ENCODE measurements at regions not wholly inside any gene's neighbourhood (a gene's known extent, or its start where the extent isn't known, plus 50 kb on each side); places are given as distances from the start of the nearest gene placed in this dataset.
"Not testable (repeated sequence)": the region's sequence is repeated elsewhere in the genome, so short reads cannot be mapped to it uniquely, and the experiment has no call there.

DNA sequence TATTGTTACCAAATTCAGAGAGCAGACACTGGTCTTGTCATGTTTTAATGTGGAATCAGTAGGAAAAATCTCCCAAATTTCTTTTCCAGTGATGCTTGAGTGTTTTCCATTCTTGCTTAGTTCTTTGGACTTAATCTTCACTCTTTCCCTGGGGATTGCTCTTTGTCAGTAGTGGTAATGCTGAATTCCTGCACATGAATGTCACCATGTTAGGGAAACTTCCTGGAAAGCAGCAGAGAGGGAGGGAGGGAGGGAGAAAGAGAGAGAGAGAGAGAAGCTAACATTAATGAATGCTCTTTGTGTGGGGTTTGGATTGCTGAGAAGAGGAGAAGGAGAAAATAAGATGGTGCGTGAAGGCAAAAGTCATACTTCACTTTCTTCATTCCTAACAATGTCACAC lies 295.3 kb upstream of the COBL start:
- no peak overlapping the region for H3K27ac ChIP-seq (replicated peaks)
- H3K9me3 ChIP-seq (replicated peaks): no peaks in the 10 kb centered on the region
- H3K4me3 ChIP-seq: no peak overlapping the region
- intact Hi-C loops (cut with micrococcal nuclease): no loop called here
- TF ChIP-seq, protein P1, sequence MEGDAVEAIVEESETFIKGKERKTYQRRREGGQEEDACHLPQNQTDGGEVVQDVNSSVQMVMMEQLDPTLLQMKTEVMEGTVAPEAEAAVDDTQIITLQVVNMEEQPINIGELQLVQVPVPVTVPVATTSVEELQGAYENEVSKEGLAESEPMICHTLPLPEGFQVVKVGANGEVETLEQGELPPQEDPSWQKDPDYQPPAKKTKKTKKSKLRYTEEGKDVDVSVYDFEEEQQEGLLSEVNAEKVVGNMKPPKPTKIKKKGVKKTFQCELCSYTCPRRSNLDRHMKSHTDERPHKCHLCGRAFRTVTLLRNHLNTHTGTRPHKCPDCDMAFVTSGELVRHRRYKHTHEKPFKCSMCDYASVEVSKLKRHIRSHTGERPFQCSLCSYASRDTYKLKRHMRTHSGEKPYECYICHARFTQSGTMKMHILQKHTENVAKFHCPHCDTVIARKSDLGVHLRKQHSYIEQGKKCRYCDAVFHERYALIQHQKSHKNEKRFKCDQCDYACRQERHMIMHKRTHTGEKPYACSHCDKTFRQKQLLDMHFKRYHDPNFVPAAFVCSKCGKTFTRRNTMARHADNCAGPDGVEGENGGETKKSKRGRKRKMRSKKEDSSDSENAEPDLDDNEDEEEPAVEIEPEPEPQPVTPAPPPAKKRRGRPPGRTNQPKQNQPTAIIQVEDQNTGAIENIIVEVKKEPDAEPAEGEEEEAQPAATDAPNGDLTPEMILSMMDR (IDR thresholded peaks at IDR 0.05; ENCODE audit: borderline replicate concordance): no peak
- no peaks in the 10 kb centered on the region for H3K27me3 ChIP-seq (ENCODE audit: low read depth)
- no peaks in the 10 kb centered on the region for H3K36me3 ChIP-seq
- H3K4me1 ChIP-seq: no peaks in the 10 kb centered on the region
- no peak for DNase-seq

DNA sequence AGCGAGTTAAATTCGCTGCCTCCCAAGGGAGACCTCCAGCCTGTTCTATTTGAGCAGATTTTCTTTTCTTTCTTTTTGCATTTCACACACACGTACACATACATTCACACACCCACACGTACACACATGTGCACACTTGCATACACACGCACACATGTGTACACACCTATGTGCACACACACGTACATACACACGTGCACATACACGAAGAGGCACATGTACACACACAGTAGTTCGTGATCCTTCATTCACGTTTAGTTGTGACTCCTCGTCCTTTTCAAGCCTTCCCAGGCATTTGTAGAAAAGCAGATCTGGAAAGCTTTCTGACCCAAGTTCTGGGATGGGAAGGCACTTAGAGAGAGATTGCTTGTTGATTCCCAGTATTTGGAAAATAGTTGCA lies 290.8 kb upstream of the COBL start:
- Histone ChIP-seq H3K9me3 (replicated peaks) (peaks cover 3% of the 10 kb centered on the region), H3K27me3 (ENCODE audit: low read depth) (no peaks in the 10 kb centered on the region), H3K4me3 (no peak overlapping the region), H3K36me3 (no peaks in the 10 kb centered on the region), H3K4me1 (no peaks in the 10 kb centered on the region), H3K27ac (replicated peaks) (no peak overlapping the region)
- intact Hi-C loops (cut with micrococcal nuclease): no loop called here
- no peak for DNase-seq
- TF ChIP-seq, protein P1 (IDR thresholded peaks at IDR 0.05; ENCODE audit: borderline replicate concordance): no peak

DNA sequence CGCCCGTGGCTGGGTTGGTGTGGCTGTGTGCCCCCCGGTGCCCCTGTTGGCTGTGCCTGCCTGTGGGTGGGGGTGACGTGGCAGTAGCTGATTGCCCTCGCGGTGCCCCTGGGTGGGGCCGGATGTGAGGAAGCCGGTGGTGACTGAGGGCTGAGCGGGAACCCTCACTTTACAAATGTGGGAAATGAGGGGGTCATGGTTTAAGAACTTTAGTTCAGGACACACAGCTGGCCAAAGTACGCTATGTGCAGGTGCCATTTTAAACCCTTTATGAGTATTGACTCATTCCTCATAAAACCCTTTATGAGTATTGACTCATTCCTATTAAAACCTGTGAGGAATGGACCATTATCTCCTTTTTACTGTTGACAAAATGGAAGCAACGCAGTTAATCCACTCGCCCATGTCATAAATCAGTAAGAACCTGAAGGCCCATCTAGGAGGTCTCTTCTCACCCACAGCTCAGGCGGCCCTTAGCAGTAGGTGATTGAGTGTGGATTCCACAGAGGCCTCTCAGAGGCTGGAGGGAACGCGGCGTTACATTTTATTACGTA lies 290.1 kb upstream of the COBL start:
- intact Hi-C loops (cut with micrococcal nuclease): no loop called here
- TF ChIP-seq, protein P1 (IDR thresholded peaks at IDR 0.05; ENCODE audit: borderline replicate concordance): no peak
- Histone ChIP-seq H3K27me3 (ENCODE audit: low read depth) (no peaks in the 10 kb centered on the region), H3K36me3 (no peaks in the 10 kb centered on the region), H3K9me3 (replicated peaks) (peaks cover 3% of the 10 kb centered on the region), H3K27ac (replicated peaks) (no peak overlapping the region), H3K4me3 (no peak overlapping the region), H3K4me1 (no peaks in the 10 kb centered on the region)
- DNase-seq: no peak

DNA sequence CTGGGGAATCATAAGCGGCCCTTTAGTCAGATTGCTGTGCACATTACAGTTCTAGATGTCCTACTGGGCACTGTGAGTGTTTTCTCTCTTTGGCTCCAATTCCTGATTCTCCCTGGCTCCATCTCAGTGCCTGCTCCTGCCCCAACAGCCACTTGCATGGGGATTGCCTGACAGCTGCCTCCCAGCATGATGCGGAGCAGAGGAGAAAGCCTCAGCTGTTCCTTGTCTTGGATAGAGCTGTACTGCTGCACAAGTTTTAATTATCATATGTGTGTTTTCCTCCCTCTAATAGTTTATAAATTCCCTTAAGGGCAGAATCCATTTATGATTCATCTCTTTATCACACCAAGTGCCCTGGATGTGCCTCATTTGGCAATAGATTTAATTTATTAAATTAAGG lies 285.8 kb upstream of the COBL start:
- intact Hi-C loops (cut with micrococcal nuclease): no loop called here
- Histone ChIP-seq H3K36me3 (no peaks in the 10 kb centered on the region), H3K4me3 (no peak overlapping the region), H3K27ac (replicated peaks) (no peak overlapping the region), H3K4me1 (no peaks in the 10 kb centered on the region), H3K9me3 (replicated peaks) (peaks cover 3% of the 10 kb centered on the region), H3K27me3 (ENCODE audit: low read depth) (no peaks in the 10 kb centered on the region)
- TF ChIP-seq, protein P1 (IDR thresholded peaks at IDR 0.05; ENCODE audit: borderline replicate concordance): no peak
- DNase-seq: no peak

DNA sequence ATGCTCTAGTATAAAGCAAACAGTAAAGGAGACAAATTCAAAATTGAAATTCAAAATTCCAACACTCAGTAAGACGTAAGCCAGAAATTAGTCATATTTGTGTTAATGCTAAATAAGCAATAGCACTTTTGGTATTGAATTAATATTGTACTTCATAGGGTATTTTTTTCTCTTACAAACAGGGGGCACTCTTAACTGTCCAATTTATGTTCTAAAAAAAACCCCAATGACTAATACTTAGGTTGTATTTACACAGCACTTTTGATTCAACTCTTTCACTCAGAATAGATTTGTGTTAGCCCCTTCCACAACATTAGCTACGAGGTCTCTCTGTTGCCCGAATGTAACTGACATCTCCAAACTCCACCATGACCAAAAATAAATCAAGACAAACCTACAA lies 284.9 kb upstream of the COBL start:
- TF ChIP-seq, protein P1 (IDR thresholded peaks at IDR 0.05; ENCODE audit: borderline replicate concordance): no peak
- no peak for DNase-seq
- intact Hi-C loops (cut with micrococcal nuclease): no loop called here

DNA sequence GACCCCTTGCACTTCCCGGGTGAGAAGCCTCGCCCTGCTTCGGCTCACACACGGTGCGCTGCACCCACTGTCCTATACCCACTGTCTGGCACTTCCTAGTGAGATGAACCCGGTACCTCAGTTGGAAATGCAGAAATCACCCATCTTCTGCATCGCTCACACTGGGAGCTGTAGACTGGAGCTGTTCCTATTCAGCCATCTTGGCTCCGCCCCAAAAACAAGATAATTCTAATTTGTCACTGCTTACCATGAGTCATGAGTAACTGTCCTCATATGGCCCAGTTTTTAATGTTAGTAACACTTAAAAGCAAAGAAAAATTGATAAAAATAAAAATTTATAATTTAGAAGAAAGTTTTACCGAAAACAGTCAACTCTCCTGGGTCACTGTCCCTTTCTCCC lies 283.3 kb upstream of the COBL start:
- H3K27ac ChIP-seq (replicated peaks); intact Hi-C loops (cut with micrococcal nuclease); H3K4me1 ChIP-seq; H3K36me3 ChIP-seq; DNase-seq; H3K4me3 ChIP-seq; H3K27me3 ChIP-seq (ENCODE audit: low read depth): not testable (repeated sequence)
- peaks cover 11% of the 10 kb centered on the region for H3K9me3 ChIP-seq (replicated peaks)

More for the DNA sequence above, 284.9 kb upstream of the COBL start:
- H3K9me3 ChIP-seq (replicated peaks): peaks cover 3% of the 10 kb centered on the region
- H3K27ac ChIP-seq (replicated peaks): no peak overlapping the region
- no peaks in the 10 kb centered on the region for H3K27me3 ChIP-seq (ENCODE audit: low read depth)
- no peaks in the 10 kb centered on the region for H3K36me3 ChIP-seq
- H3K4me3 ChIP-seq: no peak overlapping the region
- H3K4me1 ChIP-seq: no peaks in the 10 kb centered on the region
